HG02678 (cell line): ENCODE measurements at regions not wholly inside any gene's neighbourhood (a gene's known extent, or its start where the extent isn't known, plus 50 kb on each side); places are given as distances from the start of the nearest gene placed in this dataset.
A peak's percentile ranks its signal among the peaks of the same experiment; 100 is the strongest.
"Not testable (repeated sequence)": the region's sequence is repeated elsewhere in the genome, so short reads cannot be mapped to it uniquely, and the experiment has no call there.

ENCODE experiments used
- ATAC-seq: cut with Tn5 transposase; IDR thresholded peaks from one replicate; pipeline ENCODE4 v1.9.1; 2021; ENCODE audit warnings: mild to moderate bottlenecking, moderate library complexity; ENCODE audit not compliant: unreplicated experiment

GRCh38 chr2:59249441-59250306 is 1008.5 kb upstream of the FANCL start:
- no peak for ATAC-seq

GRCh38 chr2:59239146-59239545 is 998.0 kb upstream of the FANCL start:
- ATAC-seq: no peak

GRCh38 chr2:59237311-59237710 is 996.2 kb upstream of the FANCL start:
- no peak for ATAC-seq

GRCh38 chr2:59236723-59237122 is 995.6 kb upstream of the FANCL start:
- no peak for ATAC-seq

GRCh38 chr2:59233920-59234319 is 992.8 kb upstream of the FANCL start:
- ATAC-seq: no peak

GRCh38 chr2:59233448-59233847 is 992.3 kb upstream of the FANCL start:
- ATAC-seq: no peak

- peak; percentile 88 for ATAC-seq
These were observed 991.5 kb upstream of the FANCL start for GRCh38 chr2:59232394-59233165.

GRCh38 chr2:59226362-59226761 is 985.2 kb upstream of the FANCL start:
- not testable (repeated sequence) for ATAC-seq

- ATAC-seq: no peak
These were observed 982.6 kb upstream of the FANCL start for GRCh38 chr2:59223742-59224141.

- no peak for ATAC-seq
These were observed 976.2 kb upstream of the FANCL start for GRCh38 chr2:59217360-59217759.

- ATAC-seq: no peak
These were observed 965.2 kb upstream of the FANCL start for GRCh38 chr2:59206361-59206760.

GRCh38 chr2:59204040-59204439 is 962.9 kb upstream of the FANCL start:
- no peak for ATAC-seq

GRCh38 chr2:59196491-59196890 is 955.4 kb upstream of the FANCL start:
- ATAC-seq: no peak

- no peak for ATAC-seq
These were observed 954.7 kb upstream of the FANCL start for GRCh38 chr2:59195851-59196250.

GRCh38 chr2:59191781-59192180 is 950.7 kb upstream of the FANCL start:
- no peak for ATAC-seq

GRCh38 chr2:59190518-59190917 is 949.4 kb upstream of the FANCL start:
- no peak for ATAC-seq

- no peak for ATAC-seq
These were observed 943.3 kb upstream of the FANCL start for GRCh38 chr2:59184276-59185020.

GRCh38 chr2:59183070-59183469 is 941.9 kb upstream of the FANCL start:
- ATAC-seq: no peak

- peak; percentile 66 for ATAC-seq
These were observed 941.1 kb upstream of the FANCL start for GRCh38 chr2:59182249-59182648.

- no peak for ATAC-seq
These were observed 940.2 kb upstream of the FANCL start for GRCh38 chr2:59181347-59181746.

GRCh38 chr2:59180621-59181020 is 939.5 kb upstream of the FANCL start:
- no peak for ATAC-seq
